ENCODE measurements at regions not wholly inside any gene's neighbourhood (a gene's known extent, or its start where the extent isn't known, plus 50 kb on each side); places are given as distances from the start of the nearest gene placed in this dataset.

GRCh38 chr5:34410411-34411139 lies 245.6 kb upstream of the RAI14 start:
- TF ChIP-seq CTCF (IDR thresholded peaks at IDR 0.05) (no peak), POLR2A (IDR thresholded peaks at IDR 0.05) (no peak), POLR2AphosphoS5 (IDR thresholded peaks at IDR 0.05) (no peak)

Measured in suprapubic skin (tissue), 4 donors.